ENCODE measurements at regions not wholly inside any gene's neighbourhood (a gene's known extent, or its start where the extent isn't known, plus 50 kb on each side); places are given as distances from the start of the nearest gene placed in this dataset.

DNA sequence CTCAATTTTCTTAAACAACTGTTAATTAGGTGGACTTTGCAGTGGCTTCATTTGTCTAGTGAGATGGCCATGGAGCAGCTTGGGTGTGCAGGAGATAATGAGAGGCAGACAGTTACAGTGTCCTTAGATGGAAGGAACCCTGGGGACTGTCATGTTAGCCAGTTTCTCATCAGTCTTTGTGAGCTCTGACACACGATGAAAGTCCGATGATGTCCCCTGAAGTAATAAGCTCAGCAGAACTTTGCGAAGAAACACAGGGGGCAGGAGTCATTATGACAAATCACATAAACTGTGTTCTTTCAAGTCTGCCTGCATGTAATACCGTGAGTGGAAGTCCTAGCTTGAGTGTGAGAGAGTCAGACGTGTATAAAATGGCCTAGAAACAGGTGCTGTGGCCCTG is 201.8 kb downstream of the DRD1 start:
- no peak for DNase-seq (ENCODE audit: low spot score)

DNA sequence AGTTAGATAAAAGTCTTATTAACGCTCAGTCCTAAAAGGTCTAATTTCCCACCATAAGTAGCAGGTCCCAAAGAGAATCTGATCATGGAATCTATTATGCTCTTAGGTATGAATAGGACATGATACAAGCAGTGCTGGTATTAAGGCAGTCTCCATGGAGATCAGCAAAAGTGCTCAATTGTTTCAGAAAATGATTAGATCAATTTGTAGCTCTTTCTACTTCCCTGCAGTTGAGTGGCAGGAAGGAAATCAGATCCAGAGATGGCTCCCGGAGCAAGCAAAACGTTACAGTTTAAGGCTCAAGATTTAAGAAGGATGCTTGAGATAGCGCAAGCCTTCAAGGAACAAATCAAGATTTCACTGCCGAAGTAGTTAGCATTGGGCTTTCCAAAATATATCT is 205.7 kb downstream of the DRD1 start:
- no peak for DNase-seq (ENCODE audit: low spot score)

DNA sequence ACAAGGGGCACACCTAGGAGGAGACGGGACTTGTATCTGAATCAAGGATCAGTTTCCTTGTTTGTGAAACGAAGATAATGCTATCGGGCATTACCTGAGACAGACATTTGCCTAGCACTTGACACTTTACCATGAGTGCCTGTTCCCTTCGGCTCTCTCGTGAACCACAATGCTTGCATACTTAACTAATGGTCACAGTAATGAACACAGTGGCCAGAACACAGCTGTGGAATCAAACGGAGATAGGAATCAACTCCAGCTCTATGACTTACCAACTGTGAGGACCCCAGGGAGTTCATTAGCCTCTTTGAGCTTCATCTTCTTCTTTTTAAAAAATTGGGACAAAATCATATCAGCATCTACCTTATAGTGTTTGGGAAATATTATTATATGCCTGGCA is 207.8 kb downstream of the DRD1 start:
- no peak for DNase-seq (ENCODE audit: low spot score)

DNA sequence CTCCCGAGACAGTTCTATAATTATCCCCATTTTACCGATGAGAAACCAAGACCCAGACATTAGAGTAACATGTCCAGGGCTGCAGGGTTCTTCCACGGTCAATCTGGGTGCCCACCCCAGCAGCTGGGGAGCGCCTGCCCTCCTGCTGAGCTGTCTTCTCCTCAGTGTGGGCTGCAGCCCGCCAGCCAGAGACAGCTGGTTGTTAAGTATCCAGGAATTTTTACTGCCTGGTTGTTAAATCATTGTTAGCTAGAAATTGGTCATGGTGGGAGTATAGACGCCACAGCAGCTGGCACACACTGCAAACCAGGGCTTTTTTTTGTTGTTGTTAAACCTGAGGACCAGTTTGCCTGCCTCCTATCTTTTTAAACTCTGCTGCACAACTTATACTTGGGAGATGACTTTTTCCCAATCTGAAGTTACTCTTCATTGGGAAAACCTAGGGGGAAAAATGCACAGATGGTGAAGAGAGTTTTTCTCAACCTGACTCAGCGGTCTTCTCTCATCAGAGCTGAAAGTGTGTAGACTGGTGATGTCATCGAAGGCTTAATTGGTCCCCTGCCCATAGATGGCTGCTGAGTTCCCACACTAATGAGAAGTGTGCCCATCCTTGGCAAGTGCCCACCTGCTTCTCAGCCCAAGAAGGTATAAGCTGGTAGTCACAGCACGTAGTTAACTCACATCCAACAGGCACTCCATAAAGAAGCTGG is 208.6 kb downstream of the DRD1 start:
- no peak for DNase-seq (ENCODE audit: low spot score)

DNA sequence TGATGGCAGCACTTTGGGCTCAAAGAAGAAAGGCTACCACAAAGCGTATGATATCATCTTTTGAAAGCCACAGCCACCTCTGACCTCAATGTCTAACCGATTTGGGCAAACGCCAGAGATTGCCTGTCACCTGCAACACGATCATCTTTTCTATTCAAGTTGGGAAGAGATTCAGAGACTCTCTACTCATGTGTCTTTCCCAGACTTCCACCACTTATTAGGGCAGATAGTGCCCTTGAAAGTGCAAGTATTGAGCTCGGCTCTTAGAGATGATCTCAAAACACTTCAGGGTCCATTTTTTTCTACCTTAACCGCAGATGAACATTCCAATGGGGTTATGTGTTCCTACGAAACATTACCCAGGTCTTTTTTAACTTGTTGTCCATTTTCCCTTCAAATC is 213.7 kb downstream of the DRD1 start:
- no peak for DNase-seq (ENCODE audit: low spot score)

DNA sequence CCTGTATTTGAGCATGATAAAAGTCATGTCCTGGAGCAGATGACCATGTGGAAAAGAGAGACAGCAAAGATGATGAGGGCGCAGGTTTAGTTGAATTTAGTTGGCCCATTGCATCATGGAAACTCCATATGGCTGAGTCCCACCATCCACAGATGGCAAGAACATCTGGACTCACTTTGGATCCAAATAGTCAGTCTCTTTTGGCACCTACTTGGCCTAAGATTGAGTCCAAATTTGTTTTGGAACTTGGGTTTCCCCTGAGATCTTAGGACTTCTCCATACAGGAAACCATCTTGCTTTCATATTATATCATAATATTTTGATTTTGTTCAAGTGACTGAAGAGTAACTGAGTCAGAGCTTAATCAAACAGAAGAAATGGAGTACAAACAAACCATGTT is 217.5 kb downstream of the DRD1 start:
- DNase-seq (ENCODE audit: low spot score): no peak

DNA sequence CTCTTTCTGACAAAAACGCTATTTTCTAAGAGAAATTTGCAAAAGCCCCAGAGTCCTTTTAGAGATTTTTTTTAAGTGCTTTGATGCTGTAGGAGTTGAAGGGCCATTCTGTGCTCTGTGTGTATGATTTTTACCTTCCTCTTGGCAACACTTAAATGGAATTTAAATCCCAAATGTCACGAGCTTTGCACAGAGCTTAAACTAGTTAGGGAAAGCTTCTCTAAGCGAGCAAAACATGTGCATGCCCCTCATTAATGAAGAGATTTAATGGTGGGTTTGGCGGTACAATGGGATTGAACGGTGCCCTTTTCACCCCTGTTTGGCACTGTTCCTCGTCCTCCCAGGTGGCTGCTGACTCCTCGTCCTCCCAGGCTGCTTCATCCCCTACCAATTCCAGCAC is 220.7 kb downstream of the DRD1 start:
- DNase-seq (ENCODE audit: low spot score): no peak

DNA sequence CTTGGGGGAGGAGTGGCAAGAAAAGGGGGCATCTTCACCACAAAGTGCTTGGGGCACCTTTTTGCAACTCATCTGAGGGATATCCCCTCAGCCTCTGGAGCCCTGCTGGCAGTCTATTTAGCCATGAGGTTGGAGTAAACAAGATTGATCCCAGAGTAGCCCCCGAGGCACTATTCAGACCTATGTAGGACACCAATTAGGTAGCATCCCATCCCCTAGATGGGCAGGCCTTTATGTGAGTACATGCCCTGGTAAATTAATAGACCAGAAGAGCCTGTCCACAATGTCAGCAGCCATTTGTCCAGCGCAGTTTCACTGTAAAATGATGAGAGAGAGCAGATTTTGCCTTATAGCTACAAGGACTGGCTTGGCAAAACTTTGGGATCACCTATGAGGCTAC is 221.4 kb downstream of the DRD1 start:
- DNase-seq (ENCODE audit: low spot score): no peak

DNA sequence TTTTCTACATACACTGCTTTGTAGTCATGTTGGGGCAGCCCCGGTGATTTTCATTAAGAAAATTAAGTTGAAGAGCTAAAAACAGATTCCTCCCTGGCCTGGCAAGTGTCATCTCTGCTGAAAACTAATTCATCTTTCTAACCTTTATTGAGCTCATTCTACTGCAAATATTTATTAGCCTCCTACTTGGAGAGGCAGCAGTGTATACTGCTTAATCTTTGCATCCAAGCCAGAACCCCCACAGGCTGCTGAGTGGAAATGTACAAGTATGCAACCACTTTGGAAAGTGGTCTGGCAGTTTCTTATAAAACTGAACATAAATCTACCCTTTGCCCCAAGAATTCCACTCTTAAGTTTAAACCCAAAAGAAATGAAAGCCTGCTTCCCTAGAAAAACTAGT is 223.4 kb downstream of the DRD1 start:
- DNase-seq (ENCODE audit: low spot score): no peak

DNA sequence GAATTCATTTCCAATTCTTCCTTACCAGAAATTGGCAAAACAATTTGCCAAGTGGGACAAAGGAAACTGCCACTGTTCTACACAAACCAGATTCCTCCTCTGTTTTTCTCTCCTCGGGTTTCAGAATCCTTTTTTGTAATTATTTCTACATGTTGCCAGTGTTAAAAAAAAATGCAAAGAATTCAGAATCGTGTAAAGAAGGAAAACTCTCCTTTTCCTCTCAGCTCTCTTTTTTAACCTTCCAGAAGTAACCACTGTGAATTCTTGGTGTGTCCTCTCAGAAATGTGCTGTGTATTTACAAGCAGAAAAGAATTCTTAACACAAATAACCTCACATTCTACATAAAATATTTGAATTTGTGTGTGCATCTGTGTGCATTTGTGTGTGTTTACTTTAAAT is 224.6 kb downstream of the DRD1 start:
- no peak for DNase-seq (ENCODE audit: low spot score)

DNA sequence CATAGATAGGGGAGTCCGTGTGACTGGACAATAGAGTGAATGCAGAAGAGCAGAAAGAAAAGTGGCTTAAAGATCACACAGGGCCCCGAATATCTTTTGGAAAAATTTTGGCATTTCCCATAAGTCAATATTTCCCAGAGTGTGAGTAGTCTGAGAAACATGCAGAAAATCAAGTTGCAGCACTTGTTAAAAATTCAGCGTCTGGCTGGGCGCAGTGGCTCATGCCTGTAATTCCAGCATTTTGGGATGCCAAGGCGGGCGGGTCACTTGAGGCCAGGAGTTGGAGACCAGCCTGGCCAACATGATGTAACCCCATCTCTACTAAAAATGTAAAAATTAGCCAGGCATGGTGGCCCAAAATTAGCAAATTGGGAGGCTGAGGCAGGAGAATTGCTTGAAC is 227.0 kb downstream of the DRD1 start:
- DNase-seq (ENCODE audit: low spot score): no peak

DNA sequence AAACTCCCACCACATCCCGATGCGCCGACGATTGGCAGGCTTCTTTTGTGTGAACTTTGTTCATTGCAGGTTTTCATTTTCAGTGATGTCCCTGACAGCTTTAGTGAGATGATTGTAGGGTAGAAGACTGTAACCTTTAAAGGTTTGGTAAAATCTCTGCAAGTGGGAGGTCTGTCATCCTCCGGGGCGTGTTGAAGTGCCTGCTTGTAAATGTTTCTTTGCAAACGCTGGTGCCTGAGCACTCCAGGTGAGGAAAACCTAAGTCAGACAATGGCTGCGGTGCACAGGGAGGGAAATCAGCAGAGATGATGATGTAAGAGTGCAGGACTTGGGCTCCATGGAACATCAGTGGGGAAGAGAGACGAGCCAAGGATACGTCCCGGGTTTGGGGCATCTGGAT is 228.1 kb downstream of the DRD1 start:
- no peak for DNase-seq (ENCODE audit: low spot score)

DNA sequence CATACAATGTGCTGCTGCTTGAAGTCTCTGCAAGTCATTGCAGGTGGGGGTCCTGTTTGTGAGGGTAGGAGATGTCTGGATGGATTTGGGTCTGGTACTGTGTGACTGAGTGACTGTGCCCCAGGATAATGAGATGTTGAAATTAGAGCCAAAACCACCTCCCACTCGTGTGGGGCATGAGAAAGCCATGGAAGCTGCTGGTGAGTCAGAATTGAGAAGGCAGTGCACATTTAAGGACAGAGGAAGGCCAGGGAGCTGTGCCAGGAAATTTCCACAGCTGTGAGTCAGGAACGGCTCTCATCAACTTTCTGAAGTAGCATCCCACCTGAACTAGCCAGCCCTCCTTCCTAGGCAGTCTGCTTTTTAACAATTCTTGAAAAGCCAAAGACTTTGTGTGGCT is 229.8 kb downstream of the DRD1 start:
- DNase-seq (ENCODE audit: low spot score): no peak

DNA sequence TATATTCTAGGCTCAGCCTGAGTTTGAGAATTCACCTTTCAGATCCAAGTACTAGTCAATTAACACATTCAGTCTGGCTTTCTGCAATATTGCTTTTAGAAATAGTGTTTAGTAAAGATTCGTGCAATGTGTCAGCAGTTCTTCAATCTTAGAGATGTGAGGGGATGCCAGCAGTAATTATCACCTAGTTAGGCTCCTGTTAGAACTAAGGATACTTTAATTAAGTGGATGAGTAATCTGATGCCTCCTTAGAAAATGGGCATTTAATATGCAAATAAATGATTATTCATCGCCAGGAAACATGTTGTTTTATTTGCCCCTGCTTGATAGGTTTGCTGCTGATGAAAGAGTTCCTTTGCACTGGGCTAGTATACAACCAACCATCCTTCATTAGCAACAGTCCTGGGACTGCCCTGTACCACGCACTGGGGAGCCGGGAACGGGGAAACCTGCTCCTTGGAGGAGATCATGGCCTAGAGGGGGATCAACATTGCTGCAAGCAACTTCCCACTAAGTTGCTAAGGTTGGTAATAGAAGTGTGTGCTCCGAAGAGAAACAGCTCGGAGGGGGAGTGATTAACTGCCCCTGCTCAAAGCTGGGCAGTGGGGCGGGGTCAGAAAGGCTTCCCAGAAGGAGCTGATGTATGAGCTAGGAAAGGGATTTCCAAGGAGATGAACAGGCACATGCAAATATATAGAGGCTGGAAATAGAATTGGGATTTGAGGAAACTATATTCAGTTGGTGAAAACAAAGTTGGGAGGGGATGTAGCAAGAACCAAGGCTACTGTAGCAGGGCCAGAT is 231.8 kb downstream of the DRD1 start:
- no peak for DNase-seq (ENCODE audit: low spot score)

DNA sequence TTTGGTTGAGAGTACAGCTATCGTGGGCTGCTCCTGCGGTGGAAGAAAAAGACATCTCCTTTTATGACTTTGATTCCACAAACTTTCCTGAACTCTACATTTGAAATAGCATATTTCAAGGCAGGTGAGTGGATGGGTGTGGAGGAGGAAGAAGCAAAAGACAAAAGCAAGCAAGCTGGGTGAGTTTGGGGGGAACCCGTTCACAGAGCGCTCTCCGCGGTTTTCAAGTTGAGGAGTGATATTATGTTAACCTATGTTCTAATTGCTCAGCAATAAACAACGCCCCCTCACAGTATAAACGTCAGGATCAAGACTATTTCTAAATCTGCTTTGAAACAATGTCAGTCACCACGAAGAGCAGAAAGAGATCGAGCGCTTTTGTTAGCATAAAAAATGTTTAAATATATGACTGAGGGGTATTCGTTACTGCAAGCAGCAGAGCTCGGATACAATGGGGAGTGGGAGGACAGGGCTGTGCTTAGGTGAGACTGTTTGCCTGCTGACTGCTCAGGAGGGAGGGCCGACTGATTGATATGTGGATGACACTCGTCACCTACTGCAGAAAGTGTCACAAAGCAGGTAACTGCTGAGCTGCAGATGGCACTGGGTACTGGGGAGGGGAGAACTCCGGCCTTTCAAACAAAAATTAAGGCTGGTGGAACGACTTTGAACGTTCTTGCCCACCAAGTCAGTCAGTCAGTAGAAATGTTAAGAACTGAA is 236.5 kb downstream of the DRD1 start:
- no peak for DNase-seq (ENCODE audit: low spot score)

DNA sequence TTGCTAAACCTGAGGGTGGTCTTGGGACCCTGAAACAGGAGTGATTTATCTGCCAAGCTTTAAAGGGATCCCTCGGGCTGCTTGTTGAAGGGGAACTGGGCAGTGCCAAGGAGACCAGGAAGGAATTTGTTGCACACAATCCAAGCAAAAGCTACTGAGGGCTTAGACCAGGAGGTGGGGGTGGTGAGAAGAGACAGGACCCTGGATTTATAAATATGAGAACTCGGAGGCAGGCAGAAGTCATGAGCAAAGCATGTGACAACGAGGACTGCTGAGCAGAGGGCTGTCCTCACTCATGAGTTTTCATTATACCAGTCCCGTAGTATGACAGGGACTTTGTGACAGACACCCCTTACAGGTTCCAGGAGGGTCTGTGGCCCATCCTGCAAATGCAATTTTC is 237.3 kb downstream of the DRD1 start:
- no peak for DNase-seq (ENCODE audit: low spot score)

DNA sequence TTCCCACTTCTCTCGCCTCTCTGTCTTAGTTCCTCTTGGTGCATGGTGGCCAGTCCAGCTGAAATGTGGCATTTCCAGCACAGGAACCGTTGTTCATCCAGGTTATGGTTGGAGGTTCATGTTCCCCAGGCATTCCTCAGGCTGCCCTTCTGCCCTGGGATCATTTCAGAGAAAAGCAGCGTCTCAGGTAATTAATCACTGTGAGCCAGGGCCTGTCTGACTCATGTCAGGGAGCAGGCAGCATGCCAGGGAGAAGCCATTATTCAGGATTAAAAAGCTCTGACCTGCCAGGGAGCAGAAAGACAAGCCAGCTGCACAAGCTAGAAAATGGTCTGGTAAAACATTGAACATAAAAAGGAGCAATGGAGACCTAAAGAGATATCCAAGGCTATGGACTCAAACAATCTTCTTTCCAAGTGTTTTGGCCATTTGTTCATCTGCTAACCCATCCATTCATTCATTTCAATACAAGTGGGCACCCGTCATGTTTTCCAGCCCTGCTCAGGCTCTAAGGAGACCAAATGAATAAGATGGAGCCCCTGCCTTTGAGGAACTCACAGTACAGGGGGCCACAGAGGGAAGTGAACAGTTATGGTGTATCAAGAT is 241.4 kb downstream of the DRD1 start:
- no peak for DNase-seq (ENCODE audit: low spot score)

DNA sequence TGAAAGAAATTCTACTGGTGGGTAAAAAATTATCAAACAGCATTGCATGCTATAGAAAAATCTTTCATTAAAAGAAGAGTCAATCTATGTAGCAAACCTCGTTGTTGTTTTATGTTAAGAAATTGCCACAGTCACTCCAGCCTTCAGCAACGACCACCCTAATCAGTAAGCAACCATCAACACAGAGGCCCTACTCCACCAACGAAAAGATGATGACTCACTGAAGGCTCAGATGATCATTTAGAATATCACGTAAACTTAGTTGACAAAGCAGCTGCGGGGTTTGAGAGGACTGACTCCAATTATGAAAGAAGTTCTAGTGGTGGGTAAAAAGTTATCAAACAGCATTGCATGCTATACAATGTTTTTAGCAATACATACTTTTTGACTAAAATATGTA is 242.6 kb downstream of the DRD1 start:
- no peak for DNase-seq (ENCODE audit: low spot score)

DNA sequence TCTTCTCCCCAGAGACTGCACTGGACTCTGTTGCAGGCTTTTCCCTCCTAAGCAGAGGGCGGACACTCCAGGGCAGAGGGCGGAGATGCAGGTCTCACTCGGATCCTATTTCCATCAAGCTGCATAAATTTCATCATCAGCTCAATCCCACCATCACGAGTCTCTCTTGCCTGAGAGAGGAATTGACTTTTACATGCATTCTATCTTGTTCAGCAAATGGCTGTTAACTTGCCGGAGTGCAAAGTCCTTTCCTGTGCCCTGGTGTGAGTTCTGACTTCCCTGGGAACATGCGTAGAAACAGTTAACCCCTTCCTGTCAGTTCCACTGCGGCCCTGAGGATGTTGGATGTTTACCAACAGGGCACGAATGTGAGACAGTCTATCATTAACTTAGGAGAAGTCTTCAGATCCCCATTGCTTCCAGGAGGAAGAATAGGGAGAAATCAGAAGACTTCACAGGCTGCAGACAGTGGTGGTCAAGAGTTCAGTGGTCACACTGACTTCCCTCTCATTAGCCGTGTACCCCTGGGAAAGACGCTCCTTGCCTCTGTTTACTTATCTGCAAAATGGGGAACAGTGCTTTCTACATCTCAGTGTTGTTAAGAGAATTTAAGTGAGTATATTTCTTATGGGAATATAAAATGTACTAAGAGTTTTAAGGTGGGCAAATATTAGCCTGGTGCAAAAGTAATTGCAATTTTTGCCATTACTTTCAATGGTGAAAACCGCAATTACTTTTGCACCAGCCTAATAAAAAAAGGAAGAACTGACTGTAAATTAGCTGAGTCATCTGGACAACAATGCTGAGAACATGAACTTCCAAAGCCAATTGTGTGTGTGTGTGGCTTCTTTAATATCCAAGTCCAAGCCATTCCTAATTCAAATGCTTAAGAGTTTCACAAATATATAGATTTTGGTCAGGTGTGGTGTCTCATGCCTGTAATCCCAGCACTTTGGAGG is 248.0 kb downstream of the DRD1 start:
- DNase-seq (ENCODE audit: low spot score): no peak

DNA sequence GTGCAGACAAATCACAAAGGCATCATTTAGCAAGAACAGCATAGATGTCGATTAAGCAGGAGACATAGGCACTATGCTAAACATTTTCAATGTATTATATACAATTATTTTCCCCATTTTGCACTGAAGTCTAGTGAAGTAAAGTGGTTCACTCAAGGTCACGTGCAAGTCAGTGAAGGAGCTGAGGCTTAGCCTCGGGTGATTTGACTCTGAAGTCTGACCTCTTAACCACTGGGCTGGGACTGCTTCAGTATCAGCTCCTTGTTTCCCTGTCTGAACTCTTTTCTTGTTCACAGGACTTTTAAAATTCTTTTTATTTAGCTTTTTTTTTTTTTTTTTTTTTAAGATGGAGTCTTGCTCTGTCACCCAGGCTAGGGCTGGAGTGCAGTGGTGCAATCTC is 262.7 kb downstream of the DRD1 start:
- DNase-seq (ENCODE audit: low spot score): no peak

DNA sequence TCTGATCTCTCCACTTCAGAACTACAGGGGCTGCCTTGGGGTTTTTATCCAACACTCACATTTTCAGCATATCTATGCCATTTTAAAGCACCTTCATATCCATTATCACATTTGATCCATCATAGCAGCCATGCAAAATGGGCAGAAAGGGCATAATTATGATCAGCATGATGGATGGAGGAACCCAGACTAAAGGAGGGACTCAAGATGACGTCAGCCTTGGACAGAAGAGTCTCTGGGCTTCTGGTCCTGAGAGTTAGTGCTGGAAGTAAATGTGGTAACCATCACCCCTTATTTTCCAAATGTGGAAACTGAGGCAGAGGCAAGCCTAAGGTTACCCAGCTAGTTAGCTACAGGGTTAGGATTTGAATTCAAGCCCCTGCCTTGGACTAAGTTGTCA is 273.1 kb downstream of the DRD1 start:
- no peak for DNase-seq (ENCODE audit: low spot score)

All from NAMALWA (cell line).